Keratinocyte (primary cell): ENCODE measurements at regions not wholly inside any gene's neighbourhood (a gene's known extent, or its start where the extent isn't known, plus 50 kb on each side); places are given as distances from the start of the nearest gene placed in this dataset.

Experiments used
- EZH2 ChIP-seq: IDR thresholded peaks from one replicate; pipeline ENCODE4 v1.6.1; 2012; ENCODE audit warnings: inconsistent platforms, mild to moderate bottlenecking, low read length, moderate library complexity
- TF ChIP-seq, protein P1 (sequence below), 3 experiments: IDR thresholded peaks in 1 of 3; conservative IDR thresholded peaks in 1 of 3; optimal IDR thresholded peaks in 1 of 3; 2 replicates in 2 of 3; 3 replicates in 1 of 3; pipeline versions ENCODE3 to v1.5.1; 2011; ENCODE audit warnings: low read length in 3 of 3, mild to moderate bottlenecking in 3 of 3, moderate library complexity in 2 of 3, control low read depth in 1 of 3, inconsistent platforms in 1 of 3; ENCODE audit not compliant: insufficient read depth in 2 of 3; ENCODE audit errors: extremely low read depth in 1 of 3

DNA sequence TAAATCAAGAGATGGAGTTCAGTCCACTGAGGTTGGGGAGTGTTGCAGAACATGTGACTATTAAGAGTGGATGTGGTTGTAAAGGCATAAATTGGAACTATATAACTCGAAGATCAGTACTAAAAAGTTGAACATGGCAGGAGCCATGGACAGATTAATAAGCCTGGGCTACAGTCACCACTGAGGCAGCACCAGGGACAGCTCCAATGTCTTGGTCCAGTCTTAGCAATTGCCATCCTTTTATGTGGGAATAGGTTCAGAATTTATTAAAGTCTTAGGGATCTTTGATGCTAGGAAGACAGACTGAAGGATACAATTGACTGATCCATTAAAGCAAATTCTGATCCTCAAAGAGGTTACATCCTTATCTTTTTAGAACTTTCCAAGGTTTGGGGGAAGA lies 156.6 kb downstream of the ADRA2A start:
- TF ChIP-seq, protein P1, sequence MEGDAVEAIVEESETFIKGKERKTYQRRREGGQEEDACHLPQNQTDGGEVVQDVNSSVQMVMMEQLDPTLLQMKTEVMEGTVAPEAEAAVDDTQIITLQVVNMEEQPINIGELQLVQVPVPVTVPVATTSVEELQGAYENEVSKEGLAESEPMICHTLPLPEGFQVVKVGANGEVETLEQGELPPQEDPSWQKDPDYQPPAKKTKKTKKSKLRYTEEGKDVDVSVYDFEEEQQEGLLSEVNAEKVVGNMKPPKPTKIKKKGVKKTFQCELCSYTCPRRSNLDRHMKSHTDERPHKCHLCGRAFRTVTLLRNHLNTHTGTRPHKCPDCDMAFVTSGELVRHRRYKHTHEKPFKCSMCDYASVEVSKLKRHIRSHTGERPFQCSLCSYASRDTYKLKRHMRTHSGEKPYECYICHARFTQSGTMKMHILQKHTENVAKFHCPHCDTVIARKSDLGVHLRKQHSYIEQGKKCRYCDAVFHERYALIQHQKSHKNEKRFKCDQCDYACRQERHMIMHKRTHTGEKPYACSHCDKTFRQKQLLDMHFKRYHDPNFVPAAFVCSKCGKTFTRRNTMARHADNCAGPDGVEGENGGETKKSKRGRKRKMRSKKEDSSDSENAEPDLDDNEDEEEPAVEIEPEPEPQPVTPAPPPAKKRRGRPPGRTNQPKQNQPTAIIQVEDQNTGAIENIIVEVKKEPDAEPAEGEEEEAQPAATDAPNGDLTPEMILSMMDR (optimal IDR thresholded peaks at IDR 0.05 in 1 of 3, IDR thresholded peaks at IDR 0.05 in 1 of 3, conservative IDR thresholded peaks at IDR 0.05 in 1 of 3; ENCODE audit: extremely low read depth in 1 of 3, insufficient read depth in 2 of 3, low read length in 3 of 3), result no peak
- TF ChIP-seq EZH2, result no peak
